WERI-Rb-1 (cell line): ENCODE measurements at regions not wholly inside any gene's neighbourhood (a gene's known extent, or its start where the extent isn't known, plus 50 kb on each side); places are given as distances from the start of the nearest gene placed in this dataset.

Experiments
- DNase-seq: peaks from one replicate; pipeline ENCODE4 v3.0.0-alpha.2; 2020
- H3K27ac ChIP-seq: fragments of 250-450 bp; sonication (Bioruptor Pico); 2 replicates; pipeline ENCODE4 v1.5.1; 2020; ENCODE audit warnings: mild to moderate bottlenecking, moderate library complexity
- H3K27me3 ChIP-seq: fragments of 250-450 bp; sonication (Bioruptor Pico); 2 replicates; pipeline ENCODE4 v1.5.1; 2021; ENCODE audit warnings: mild to moderate bottlenecking, low read depth, moderate library complexity; ENCODE audit not compliant: insufficient read depth, severe bottlenecking
- H3K36me3 ChIP-seq: fragments of 250-450 bp; sonication (Bioruptor Pico); 2 replicates; pipeline ENCODE4 v1.5.1; 2020; ENCODE audit warnings: mild to moderate bottlenecking, moderate library complexity
- H3K4me3 ChIP-seq: 2 replicates; pipeline ENCODE4 v1.5.1; 2011; ENCODE audit warnings: low read depth, mild to moderate bottlenecking, control low read depth, low read length
- H3K9me3 ChIP-seq: fragments of 250-450 bp; sonication (Bioruptor Pico); 2 replicates; pipeline ENCODE4 v1.5.1; 2021; ENCODE audit warnings: mild to moderate bottlenecking, moderate library complexity; ENCODE audit not compliant: severe bottlenecking
- TF ChIP-seq, protein P1 (sequence below): IDR thresholded peaks from 2 replicates; pipeline ENCODE4 v1.5.1; 2011; ENCODE audit warnings: low read depth, mild to moderate bottlenecking, control low read depth, inconsistent platforms, low read length

DNA sequence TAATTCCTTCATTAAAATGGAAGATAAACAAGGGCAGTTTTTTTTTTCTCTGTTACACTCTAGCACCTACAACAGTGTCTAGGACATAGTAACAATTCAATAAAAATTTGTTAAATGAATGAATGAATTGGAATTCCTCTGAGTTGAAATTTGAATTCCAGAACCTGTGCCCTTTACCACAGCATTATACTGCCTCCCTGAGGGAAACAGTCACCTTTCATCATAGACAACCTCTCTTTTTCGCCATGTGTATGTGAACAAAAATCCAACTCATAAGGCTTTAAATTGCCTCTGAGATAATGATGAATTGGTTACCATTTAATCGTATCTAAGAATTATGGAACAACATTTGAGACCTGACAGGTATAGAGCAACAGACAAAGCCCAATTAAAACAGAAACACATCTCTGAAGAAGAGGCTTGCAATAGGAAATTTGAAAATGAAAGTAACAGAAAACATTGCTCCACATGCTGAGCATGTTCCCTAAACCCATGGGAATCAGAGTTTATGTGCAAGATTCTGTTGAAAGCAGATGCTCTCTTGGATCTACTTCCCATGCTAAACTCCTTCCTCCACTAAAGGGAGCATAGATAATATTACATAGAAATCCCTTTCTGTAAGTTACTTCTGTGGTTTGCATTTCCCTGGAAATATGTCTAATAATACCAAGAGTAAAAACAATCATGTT, 657.8 kb downstream of the GALC start:
- TF ChIP-seq, protein P1, sequence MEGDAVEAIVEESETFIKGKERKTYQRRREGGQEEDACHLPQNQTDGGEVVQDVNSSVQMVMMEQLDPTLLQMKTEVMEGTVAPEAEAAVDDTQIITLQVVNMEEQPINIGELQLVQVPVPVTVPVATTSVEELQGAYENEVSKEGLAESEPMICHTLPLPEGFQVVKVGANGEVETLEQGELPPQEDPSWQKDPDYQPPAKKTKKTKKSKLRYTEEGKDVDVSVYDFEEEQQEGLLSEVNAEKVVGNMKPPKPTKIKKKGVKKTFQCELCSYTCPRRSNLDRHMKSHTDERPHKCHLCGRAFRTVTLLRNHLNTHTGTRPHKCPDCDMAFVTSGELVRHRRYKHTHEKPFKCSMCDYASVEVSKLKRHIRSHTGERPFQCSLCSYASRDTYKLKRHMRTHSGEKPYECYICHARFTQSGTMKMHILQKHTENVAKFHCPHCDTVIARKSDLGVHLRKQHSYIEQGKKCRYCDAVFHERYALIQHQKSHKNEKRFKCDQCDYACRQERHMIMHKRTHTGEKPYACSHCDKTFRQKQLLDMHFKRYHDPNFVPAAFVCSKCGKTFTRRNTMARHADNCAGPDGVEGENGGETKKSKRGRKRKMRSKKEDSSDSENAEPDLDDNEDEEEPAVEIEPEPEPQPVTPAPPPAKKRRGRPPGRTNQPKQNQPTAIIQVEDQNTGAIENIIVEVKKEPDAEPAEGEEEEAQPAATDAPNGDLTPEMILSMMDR, result no peak
- Histone ChIP-seq H3K36me3 (no peaks in the 10 kb centered on the region), H3K27ac (no peak overlapping the region), H3K9me3 (no peaks in the 10 kb centered on the region), H3K4me3 (no peak overlapping the region), H3K27me3 (no peaks in the 10 kb centered on the region)
- DNase-seq, result no peak

DNA sequence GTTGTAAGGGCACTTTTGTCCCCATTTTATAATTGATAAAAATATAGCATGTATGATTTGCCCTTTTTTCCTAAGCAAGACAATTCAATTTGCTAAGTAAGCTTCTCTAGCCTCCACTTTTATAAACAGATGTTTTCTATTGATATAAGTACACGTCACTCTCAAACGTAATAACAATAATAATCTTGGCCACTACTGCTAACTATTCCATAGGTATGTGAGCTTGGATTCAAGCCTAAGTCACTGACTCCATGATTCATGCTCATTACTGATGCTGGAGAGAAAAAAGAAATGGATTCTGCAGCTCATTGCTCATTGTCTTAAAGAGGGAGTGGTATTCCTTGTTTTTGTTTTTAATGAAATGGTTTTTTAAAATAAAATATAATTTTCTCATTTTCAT, 661.0 kb downstream of the GALC start:
- DNase-seq, result no peak

DNA sequence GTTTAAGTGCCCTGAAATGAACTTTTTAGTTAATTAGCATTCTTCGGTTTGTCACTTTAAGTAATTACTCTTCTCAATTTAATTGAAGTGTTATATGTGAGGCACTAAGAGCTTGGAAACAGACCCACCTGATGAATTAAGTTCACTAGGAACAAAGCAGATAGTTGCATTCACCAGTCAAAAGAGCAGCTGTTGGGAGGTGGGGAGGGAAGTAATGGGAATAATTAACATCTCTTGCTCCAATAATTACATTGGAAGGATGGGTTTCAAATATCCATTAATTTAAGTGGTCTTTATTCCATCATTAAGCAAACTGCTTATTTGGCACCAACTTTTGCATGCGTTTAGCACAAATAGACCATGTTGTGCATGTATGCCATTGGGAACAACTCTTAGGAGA, 667.2 kb downstream of the GALC start:
- Histone ChIP-seq H3K4me3 (no peak overlapping the region), H3K9me3 (no peaks in the 10 kb centered on the region), H3K27me3 (no peaks in the 10 kb centered on the region), H3K36me3 (no peaks in the 10 kb centered on the region), H3K27ac (no peak overlapping the region)
- DNase-seq, result peak; percentile 34
- TF ChIP-seq, protein P1, result no peak

More for the DNA sequence above, 661.0 kb downstream of the GALC start:
- Histone ChIP-seq H3K9me3 (no peaks in the 10 kb centered on the region), H3K36me3 (no peaks in the 10 kb centered on the region), H3K4me3 (no peak overlapping the region), H3K27ac (no peak overlapping the region), H3K27me3 (no peaks in the 10 kb centered on the region)
- TF ChIP-seq, protein P1, result no peak

- TF ChIP-seq, protein P1, result no peak
- Histone ChIP-seq H3K36me3 (no peaks in the 10 kb centered on the region), H3K9me3 (no peaks in the 10 kb centered on the region), H3K27me3 (no peaks in the 10 kb centered on the region), H3K27ac (no peak overlapping the region), H3K4me3 (no peak overlapping the region)
- DNase-seq, result no peak
These were observed 669.8 kb downstream of the GALC start for GRCh38 chr14:87323191-87323590.

DNA sequence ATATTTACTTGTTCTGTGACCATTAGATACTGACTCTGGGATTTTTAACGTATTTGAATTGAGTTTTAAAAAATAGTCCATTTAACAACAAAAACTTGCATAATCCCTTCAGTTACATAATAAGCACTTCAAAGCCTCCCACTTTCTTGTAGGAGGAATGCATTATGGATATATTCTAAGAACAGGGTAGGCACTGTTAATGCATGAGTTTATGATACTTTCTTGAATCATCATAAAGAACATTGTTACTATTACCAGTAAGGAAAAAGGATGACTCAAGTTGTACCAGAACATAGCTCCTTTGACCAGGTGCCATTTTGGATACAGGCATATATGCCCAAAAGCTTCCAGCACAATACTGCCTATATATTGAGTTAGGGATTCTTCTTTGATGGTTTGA, 671.4 kb downstream of the GALC start:
- no peak for DNase-seq
- Histone ChIP-seq H3K36me3 (no peaks in the 10 kb centered on the region), H3K27me3 (no peaks in the 10 kb centered on the region), H3K27ac (no peak overlapping the region), H3K9me3 (no peaks in the 10 kb centered on the region), H3K4me3 (no peak overlapping the region)
- TF ChIP-seq, protein P1, result no peak

GRCh38 chr14:87312894-87313205, 680.1 kb downstream of the GALC start:
- Histone ChIP-seq H3K4me3 (no peak overlapping the region), H3K27me3 (no peaks in the 10 kb centered on the region), H3K36me3 (no peaks in the 10 kb centered on the region), H3K9me3 (no peaks in the 10 kb centered on the region), H3K27ac (no peak overlapping the region)
- TF ChIP-seq, protein P1, result no peak
- no peak for DNase-seq
